K562 (cell line): ENCODE measurements at regions not wholly inside any gene's neighbourhood (a gene's known extent, or its start where the extent isn't known, plus 50 kb on each side); places are given as distances from the start of the nearest gene placed in this dataset.

ENCODE experiments used
- ATAC-seq: fragments of 200-7000 bp; cut with Tn5 transposase; 3 replicates; pipeline ENCODE4 v1.9.1; 2020; ENCODE audit warnings: moderate library complexity
- BruUV-seq: library from RNA; stranded (reverse); fragments of 400-500 nt; replicated peaks from 2 replicates; lab custom pipeline; 2021; lab: Mats Ljungman, UMichigan
- CTCF ChIA-PET: fragments of 300-600 bp; formaldehyde crosslinking; extraction: SDS; loops from one replicate; lab custom pipeline; 2021; ENCODE audit warnings: low intra/inter-chr PET ratio; lab: Yijun Ruan, JAX
- POLR2A ChIA-PET: fragments of 300-600, 350-650 bp; sonication (Branson Sonifier 250); formaldehyde crosslinking; extraction: SDS; loops from one replicate; lab custom pipeline; 2021; ENCODE audit warnings: antibody characterized with exemption, inconsistent platforms; lab: Yijun Ruan, JAX
- DNase-seq, 4 experiments: peaks; one replicate each; pipeline versions ENCODE4 v3.0.0 to v3.0.0-alpha.2; 2011 to 2018; ENCODE audit warnings: low spot score in 3 of 4, mixed read lengths in 3 of 4; ENCODE audit errors: extremely low read depth in 1 of 4
- FAIRE-seq: peaks from 2 replicates; lab custom pipeline; 2011; peaks lifted over from hg19 to GRCh38; lab: Jason Lieb, UNC
- H2AFZ ChIP-seq: 2 replicates; pipeline ENCODE4 v1.6.0; 2011; ENCODE audit warnings: low read depth, low read length, control low read depth, inconsistent platforms
- H3K27ac ChIP-seq: fragments of 200-600 bp; 3 replicates; pipeline ENCODE4 v1.8.0; 2011; ENCODE audit warnings: low read depth, mild to moderate bottlenecking, control low read depth, inconsistent platforms, low read length, moderate library complexity, mixed read lengths; ENCODE audit errors: extremely low read depth
- H3K27me3 ChIP-seq, 2 experiments: fragments of 300-600 bp in 1 of 2; 2 replicates in 1 of 2; 3 replicates in 1 of 2; pipeline versions ENCODE4 v1.6.0 to v1.8.0; 2011; ENCODE audit warnings: inconsistent platforms in 2 of 2, low read length in 2 of 2, mild to moderate bottlenecking in 1 of 2, mixed read lengths in 1 of 2, moderate library complexity in 1 of 2; ENCODE audit not compliant: control insufficient read depth in 2 of 2, insufficient read depth in 2 of 2
- H3K36me3 ChIP-seq: fragments of 300-600 bp; 3 replicates; pipeline ENCODE4 v1.8.0; 2011; ENCODE audit warnings: mild to moderate bottlenecking, low read length, inconsistent platforms; ENCODE audit not compliant: control insufficient read depth, insufficient read depth
- H3K4me1 ChIP-seq, 2 experiments: fragments of 200-600 bp in 1 of 2; replicated peaks in 1 of 2; 2 replicates in 1 of 2; 3 replicates in 1 of 2; pipeline versions ENCODE4 v1.5.1 to v1.8.0; 2011; ENCODE audit warnings: inconsistent platforms in 2 of 2, low read length in 2 of 2, mild to moderate bottlenecking in 1 of 2, mixed read lengths in 1 of 2, moderate library complexity in 1 of 2; ENCODE audit not compliant: control insufficient read depth in 2 of 2, insufficient read depth in 2 of 2
- H3K4me2 ChIP-seq: 2 replicates; pipeline ENCODE4 v1.6.1; 2011; ENCODE audit warnings: low read length, control low read depth, inconsistent platforms, mixed read lengths; ENCODE audit not compliant: insufficient read depth
- H3K4me3 ChIP-seq: fragments of 200-600 bp; sonication (generic), shearing (Covaris generic); 2 replicates; pipeline ENCODE4 v1.5.1; 2016; ENCODE audit warnings: control low read depth, inconsistent platforms
- H3K79me2 ChIP-seq: fragments of 200-600 bp; 3 replicates; pipeline ENCODE4 v1.8.0; 2011; ENCODE audit warnings: low read length, inconsistent platforms; ENCODE audit not compliant: control insufficient read depth, insufficient read depth
- H3K9ac ChIP-seq, 2 experiments: 2 replicates each; pipeline versions ENCODE4 v1.6.0 to v1.6.1; 2011; ENCODE audit warnings: low read depth in 2 of 2, low read length in 2 of 2, control low read depth in 1 of 2, inconsistent platforms in 1 of 2, mild to moderate bottlenecking in 1 of 2, mixed read lengths in 1 of 2; ENCODE audit not compliant: insufficient read depth in 1 of 2
- H3K9me1 ChIP-seq: one replicate; pipeline ENCODE4 v1.6.0; 2011; ENCODE audit warnings: inconsistent platforms, mild to moderate bottlenecking, low read length, moderate library complexity; ENCODE audit not compliant: control insufficient read depth, insufficient read depth
- H3K9me3 ChIP-seq: replicated peaks from 2 replicates; pipeline ENCODE4 v1.5.1; 2011; ENCODE audit warnings: low read depth, low read length, inconsistent platforms; ENCODE audit not compliant: control insufficient read depth, insufficient read depth
- H4K20me1 ChIP-seq: replicated peaks from 2 replicates; pipeline ENCODE4 v1.6.1; 2011; ENCODE audit warnings: low read length, inconsistent platforms, mixed read lengths; ENCODE audit not compliant: control insufficient read depth, insufficient read depth
- COPS2 ChIP-seq: fragments of 450-650 bp; conservative IDR thresholded peaks from 2 replicates; pipeline ENCODE4 v1.6.1; 2016; ENCODE audit warnings: mild to moderate bottlenecking, moderate library complexity
- E2F5 ChIP-seq: sonication (generic); formaldehyde crosslinking; IDR thresholded peaks from 2 replicates; pipeline ENCODE4 v1.8.0; 2022; ENCODE audit warnings: mild to moderate bottlenecking, missing genetic modification reagents
- ELK1 ChIP-seq: sonication (generic); formaldehyde crosslinking; IDR thresholded peaks from 2 replicates; pipeline ENCODE4 v1.8.1; 2022; ENCODE audit warnings: missing genetic modification reagents
- FOXJ2 ChIP-seq: fragments of 200-800 bp; sonication (Bioruptor generic); IDR thresholded peaks from 2 replicates; pipeline ENCODE4 v1.6.1; 2016; ENCODE audit warnings: missing genetic modification characterization, missing compliant biosample characterization
- HDAC8 ChIP-seq: fragments of 450-650 bp; IDR thresholded peaks from 2 replicates; pipeline ENCODE4 v1.6.1; 2016; ENCODE audit warnings: mild to moderate bottlenecking, missing genetic modification characterization, moderate library complexity, missing compliant biosample characterization
- TCF7L2 ChIP-seq: fragments of 150-350 bp; IDR thresholded peaks from 2 replicates; pipeline ENCODE4 v1.6.1; 2016; ENCODE audit warnings: low read depth, mild to moderate bottlenecking, low read length, moderate library complexity
- ZBTB12 ChIP-seq: fragments of 250-450 bp; sonication (Bioruptor Pico); IDR thresholded peaks from 2 replicates; pipeline ENCODE4 v1.4.0; 2020
- ZNF165 ChIP-seq: fragments of 250-450 bp; sonication (Bioruptor Pico); IDR thresholded peaks from 2 replicates; pipeline ENCODE4 v1.4.0; 2020; ENCODE audit warnings: borderline replicate concordance
- ZNF408 ChIP-seq: fragments of 250-450 bp; sonication (Bioruptor Pico); IDR thresholded peaks from 2 replicates; pipeline ENCODE4 v1.4.0; 2020; ENCODE audit warnings: low read depth, mild to moderate bottlenecking, moderate library complexity
- ZNF512 ChIP-seq: IDR thresholded peaks from 2 replicates; pipeline ENCODE4 v1.6.1; 2016; ENCODE audit warnings: missing genetic modification characterization, missing compliant biosample characterization
- ZNF592 ChIP-seq: fragments of 450-650 bp; IDR thresholded peaks from 2 replicates; pipeline ENCODE4 v1.6.1; 2017; ENCODE audit warnings: antibody characterized with exemption, mild to moderate bottlenecking
- ZNF740 ChIP-seq, 3 experiments: fragments of 200-800 bp in 1 of 3; sonication (Bioruptor generic) in 1 of 3; sonication (generic) in 1 of 3; formaldehyde crosslinking in 1 of 3; IDR thresholded peaks; 2 replicates each; pipeline versions ENCODE4 v1.6.1 to v1.8.0; 2016 to 2022; ENCODE audit warnings: mild to moderate bottlenecking in 2 of 3, missing compliant biosample characterization in 2 of 3, missing genetic modification characterization in 2 of 3, missing genetic modification reagents in 1 of 3
- WGBS: fragments of 100-300 bp; shearing (Covaris generic); methylation state at CpG from one replicate; pipeline ENCODE4 v1.1.6; 2016; ENCODE audit warnings: low coverage, mixed read lengths; ENCODE audit not compliant: insufficient coverage; ENCODE audit errors: missing lambda C conversion rate; 5-methylcytosine and 5-hydroxymethylcytosine counted together
- in situ Hi-C: fragments of 300-500 bp; cut with MboI; formaldehyde crosslinking; loops from 4 replicates; pipeline ENCODE4 v1.15.0; 2018; ENCODE audit warnings: inconsistent platforms, mixed read lengths
- intact Hi-C: fragments of 100-400 bp; cut with micrococcal nuclease; formaldehyde crosslinking; loops from 2 replicates; pipeline ENCODE4 v1.14.2; 2022

- Histone ChIP-seq H3K9me3 (no peaks in the 10 kb centered on the region), H3K27ac (no peak overlapping the region), H3K27me3 (no peaks in the 10 kb centered on the region), H4K20me1 (no peaks in the 10 kb centered on the region), H2AFZ (no peak overlapping the region), H3K9me1 (no peaks in the 10 kb centered on the region), H3K4me2 (no peak overlapping the region), H3K4me1 (no peaks in the 10 kb centered on the region), H3K4me3 (no peak overlapping the region), H3K36me3 (no peaks in the 10 kb centered on the region), H3K9ac (no peak overlapping the region), H3K79me2 (no peaks in the 10 kb centered on the region)
- ATAC-seq (no peak), DNase-seq (no peak), FAIRE-seq (no peak)
- BruUV-seq = no TSS peak
- ChIA-PET CTCF (no interaction called here), POLR2A (no interaction called here)
- 0% methylated on average over 4 of the region's 6 CpGs for WGBS
- in situ Hi-C loops (no loop called here), intact Hi-C loops (no loop called here)
- no peak for TF ChIP-seq ELK1 (CRISPR knock-in tag)
- no peak for TF ChIP-seq COPS2
- TF ChIP-seq TCF7L2 = no peak
- no peak for TF ChIP-seq FOXJ2 (tag)
- no peak for TF ChIP-seq ZNF408 (CRISPR knock-in tag)
- TF ChIP-seq ZNF165 (CRISPR knock-in tag) = no peak
- no peak for TF ChIP-seq ZNF512
- TF ChIP-seq ZNF592 = no peak
- no peak for TF ChIP-seq ZBTB12 (CRISPR knock-in tag)
- TF ChIP-seq HDAC8 = no peak
- no peak for TF ChIP-seq ZNF740 (CRISPR knock-in tag; IDR thresholded peaks at IDR 0.05)
- TF ChIP-seq ZNF740 (tag; IDR thresholded peaks at IDR 0.05) = no peak
- TF ChIP-seq E2F5 (CRISPR knock-in tag) = no peak
Observed at GRCh38 chr14:99073431-99073830, 198.6 kb downstream of the BCL11B start.
